ENCODE measurements at regions not wholly inside any gene's neighbourhood (a gene's known extent, or its start where the extent isn't known, plus 50 kb on each side); places are given as distances from the start of the nearest gene placed in this dataset.

GRCh38 chr3:161754420-161755053 is 257.9 kb downstream of the OTOL1 start:
- no peaks in the 10 kb centered on the region for H3K9me3 ChIP-seq (ENCODE audit: insufficient read depth, low read length)
- no peak overlapping the region for H3K4me2 ChIP-seq (ENCODE audit: low read length)
- H3K9ac ChIP-seq (ENCODE audit: low read length), result no peak overlapping the region
- H3K79me2 ChIP-seq (ENCODE audit: low read length), result no peaks in the 10 kb centered on the region
- H3K27me3 ChIP-seq (ENCODE audit: low read depth, low read length), result no peaks in the 10 kb centered on the region
- H4K20me1 ChIP-seq (ENCODE audit: insufficient read depth, low read length), result no peaks in the 10 kb centered on the region
- no peak overlapping the region for H2AFZ ChIP-seq (ENCODE audit: low read depth, low read length)
- no peak overlapping the region for H3K27ac ChIP-seq (ENCODE audit: low read length)
- H3K36me3 ChIP-seq (replicated peaks; ENCODE audit: low read depth, low read length), result no peaks in the 10 kb centered on the region
- no peak for TF ChIP-seq EZH2phosphoT487 (IDR thresholded peaks at IDR 0.05; ENCODE audit: low read depth)
- TF ChIP-seq, protein P1, sequence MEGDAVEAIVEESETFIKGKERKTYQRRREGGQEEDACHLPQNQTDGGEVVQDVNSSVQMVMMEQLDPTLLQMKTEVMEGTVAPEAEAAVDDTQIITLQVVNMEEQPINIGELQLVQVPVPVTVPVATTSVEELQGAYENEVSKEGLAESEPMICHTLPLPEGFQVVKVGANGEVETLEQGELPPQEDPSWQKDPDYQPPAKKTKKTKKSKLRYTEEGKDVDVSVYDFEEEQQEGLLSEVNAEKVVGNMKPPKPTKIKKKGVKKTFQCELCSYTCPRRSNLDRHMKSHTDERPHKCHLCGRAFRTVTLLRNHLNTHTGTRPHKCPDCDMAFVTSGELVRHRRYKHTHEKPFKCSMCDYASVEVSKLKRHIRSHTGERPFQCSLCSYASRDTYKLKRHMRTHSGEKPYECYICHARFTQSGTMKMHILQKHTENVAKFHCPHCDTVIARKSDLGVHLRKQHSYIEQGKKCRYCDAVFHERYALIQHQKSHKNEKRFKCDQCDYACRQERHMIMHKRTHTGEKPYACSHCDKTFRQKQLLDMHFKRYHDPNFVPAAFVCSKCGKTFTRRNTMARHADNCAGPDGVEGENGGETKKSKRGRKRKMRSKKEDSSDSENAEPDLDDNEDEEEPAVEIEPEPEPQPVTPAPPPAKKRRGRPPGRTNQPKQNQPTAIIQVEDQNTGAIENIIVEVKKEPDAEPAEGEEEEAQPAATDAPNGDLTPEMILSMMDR (IDR thresholded peaks at IDR 0.05; ENCODE audit: low read depth, low read length), result no peak
- no peaks in the 10 kb centered on the region for H3K4me1 ChIP-seq (ENCODE audit: low read length)
- no peak overlapping the region for H3K4me3 ChIP-seq (ENCODE audit: low read length)

DNA sequence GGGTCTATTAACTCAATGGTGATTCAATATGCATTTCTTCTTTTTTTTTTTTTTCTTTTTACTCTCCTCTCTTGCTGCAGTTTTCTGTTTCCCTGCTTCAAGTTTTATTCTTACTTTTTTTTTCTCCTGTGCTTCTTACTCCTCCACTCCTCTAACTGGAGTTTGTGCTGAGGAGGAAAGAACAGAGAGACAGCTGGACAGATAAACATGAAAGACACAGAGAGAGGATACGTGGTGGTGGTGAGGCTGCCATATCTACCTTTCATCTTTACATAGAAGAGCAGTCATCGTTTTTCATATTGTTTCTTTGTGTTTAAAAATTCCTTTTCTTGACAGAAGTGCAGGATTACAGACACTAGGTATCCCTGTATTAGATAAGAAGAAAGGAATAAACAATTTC is 262.8 kb downstream of the OTOL1 start:
- H3K9me3 ChIP-seq (ENCODE audit: insufficient read depth, low read length), result no peaks in the 10 kb centered on the region
- H3K4me1 ChIP-seq (ENCODE audit: low read length), result no peaks in the 10 kb centered on the region
- TF ChIP-seq EZH2phosphoT487 (IDR thresholded peaks at IDR 0.05; ENCODE audit: low read depth), result no peak
- TF ChIP-seq, protein P1 (IDR thresholded peaks at IDR 0.05; ENCODE audit: low read depth, low read length), result no peak
- H3K4me2 ChIP-seq (ENCODE audit: low read length), result no peak overlapping the region
- no peaks in the 10 kb centered on the region for H3K79me2 ChIP-seq (ENCODE audit: low read length)
- no peaks in the 10 kb centered on the region for H3K36me3 ChIP-seq (replicated peaks; ENCODE audit: low read depth, low read length)
- no peak overlapping the region for H2AFZ ChIP-seq (ENCODE audit: low read depth, low read length)
- no peak overlapping the region for H3K4me3 ChIP-seq (ENCODE audit: low read length)
- H3K27ac ChIP-seq (ENCODE audit: low read length), result no peak overlapping the region
- H4K20me1 ChIP-seq (ENCODE audit: insufficient read depth, low read length), result no peaks in the 10 kb centered on the region
- no peaks in the 10 kb centered on the region for H3K27me3 ChIP-seq (ENCODE audit: low read depth, low read length)
- H3K9ac ChIP-seq (ENCODE audit: low read length), result no peak overlapping the region

DNA sequence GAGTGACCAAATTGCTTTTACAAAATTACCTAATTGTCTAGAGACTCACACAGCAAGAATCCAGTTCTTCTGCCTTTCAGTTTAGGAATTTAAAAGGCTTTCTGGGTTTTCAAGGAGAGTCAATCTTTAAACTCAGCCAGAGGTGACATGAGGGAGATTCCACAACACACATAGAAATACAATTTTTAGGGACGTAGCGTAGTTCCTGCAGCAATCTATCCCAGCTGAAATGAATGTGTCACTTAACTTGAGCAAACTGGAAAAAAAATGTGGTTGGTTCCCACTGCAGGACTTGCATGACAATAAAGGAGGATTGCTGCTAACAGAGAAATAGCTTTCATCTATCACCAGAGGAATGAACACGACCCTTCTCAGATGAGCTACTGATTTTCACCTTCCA is 269.7 kb downstream of the OTOL1 start:
- no peak overlapping the region for H2AFZ ChIP-seq (ENCODE audit: low read depth, low read length)

DNA sequence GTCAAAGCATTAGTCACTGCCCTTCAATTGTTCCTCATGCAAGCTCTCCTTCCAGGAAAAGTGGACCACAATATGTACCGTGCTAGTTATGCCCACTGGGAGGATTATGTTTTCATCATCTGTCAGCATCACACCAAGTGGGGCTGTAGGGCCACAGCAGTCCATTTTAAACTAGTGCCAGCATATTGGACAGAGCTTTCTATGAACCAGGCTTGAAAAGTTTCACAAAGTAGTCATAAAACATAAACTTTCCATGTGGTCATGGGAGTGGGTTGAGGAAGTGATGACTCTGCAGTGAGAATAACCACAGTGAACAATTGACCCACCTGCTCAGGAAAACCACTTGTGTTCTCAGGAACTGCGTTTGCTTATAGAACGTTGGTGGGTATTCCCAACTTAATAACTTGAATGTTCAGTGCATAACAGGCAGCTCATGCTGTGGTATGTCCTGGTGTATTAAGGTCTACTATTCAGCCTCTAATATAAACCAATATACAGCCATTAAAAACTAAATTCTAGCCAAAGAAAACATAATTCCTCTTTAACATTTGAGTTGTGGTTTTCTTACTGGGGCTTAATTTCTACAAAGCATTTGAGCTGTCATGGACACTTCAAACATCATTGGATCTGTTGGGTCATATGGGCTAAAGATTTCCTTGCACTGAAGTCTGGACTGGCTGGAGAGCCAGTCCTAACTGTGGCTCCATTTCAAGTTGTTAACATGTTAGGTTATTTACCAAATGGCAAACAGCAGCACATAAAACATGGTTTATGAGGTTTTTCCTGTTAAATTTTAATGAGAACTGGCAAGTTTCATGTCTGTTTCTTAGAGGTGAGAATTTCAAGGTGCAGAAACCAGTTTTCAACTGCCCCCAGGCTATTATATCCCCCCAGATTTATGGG is 274.1 kb downstream of the OTOL1 start:
- no peaks in the 10 kb centered on the region for H3K79me2 ChIP-seq (ENCODE audit: low read length)
- no peaks in the 10 kb centered on the region for H3K9me3 ChIP-seq (ENCODE audit: insufficient read depth, low read length)
- H3K27ac ChIP-seq (ENCODE audit: low read length), result no peak overlapping the region
- no peak for TF ChIP-seq EZH2phosphoT487 (IDR thresholded peaks at IDR 0.05; ENCODE audit: low read depth)
- TF ChIP-seq, protein P1 (IDR thresholded peaks at IDR 0.05; ENCODE audit: low read depth, low read length), result no peak
- H2AFZ ChIP-seq (ENCODE audit: low read depth, low read length), result no peak overlapping the region
- no peak overlapping the region for H3K4me3 ChIP-seq (ENCODE audit: low read length)
- H3K36me3 ChIP-seq (replicated peaks; ENCODE audit: low read depth, low read length), result no peaks in the 10 kb centered on the region
- no peak overlapping the region for H3K4me2 ChIP-seq (ENCODE audit: low read length)
- H3K27me3 ChIP-seq (ENCODE audit: low read depth, low read length), result no peaks in the 10 kb centered on the region
- no peak overlapping the region for H3K9ac ChIP-seq (ENCODE audit: low read length)
- H3K4me1 ChIP-seq (ENCODE audit: low read length), result no peaks in the 10 kb centered on the region
- no peaks in the 10 kb centered on the region for H4K20me1 ChIP-seq (ENCODE audit: insufficient read depth, low read length)

More for the DNA sequence above, 269.7 kb downstream of the OTOL1 start:
- Histone ChIP-seq H3K36me3 (replicated peaks; ENCODE audit: low read depth, low read length) (no peaks in the 10 kb centered on the region), H3K27me3 (ENCODE audit: low read depth, low read length) (no peaks in the 10 kb centered on the region), H3K9ac (ENCODE audit: low read length) (no peak overlapping the region), H4K20me1 (ENCODE audit: insufficient read depth, low read length) (no peaks in the 10 kb centered on the region), H3K4me1 (ENCODE audit: low read length) (no peaks in the 10 kb centered on the region), H3K9me3 (ENCODE audit: insufficient read depth, low read length) (no peaks in the 10 kb centered on the region), H3K79me2 (ENCODE audit: low read length) (no peaks in the 10 kb centered on the region), H3K4me3 (ENCODE audit: low read length) (no peak overlapping the region), H3K27ac (ENCODE audit: low read length) (no peak overlapping the region), H3K4me2 (ENCODE audit: low read length) (no peak overlapping the region)
- TF ChIP-seq EZH2phosphoT487 (IDR thresholded peaks at IDR 0.05; ENCODE audit: low read depth), result no peak
- TF ChIP-seq, protein P1 (IDR thresholded peaks at IDR 0.05; ENCODE audit: low read depth, low read length), result no peak

Measured in OCI-LY3 (cell line).